ENCODE measurements at regions not wholly inside any gene's neighbourhood (a gene's known extent, or its start where the extent isn't known, plus 50 kb on each side); places are given as distances from the start of the nearest gene placed in this dataset.

DNA sequence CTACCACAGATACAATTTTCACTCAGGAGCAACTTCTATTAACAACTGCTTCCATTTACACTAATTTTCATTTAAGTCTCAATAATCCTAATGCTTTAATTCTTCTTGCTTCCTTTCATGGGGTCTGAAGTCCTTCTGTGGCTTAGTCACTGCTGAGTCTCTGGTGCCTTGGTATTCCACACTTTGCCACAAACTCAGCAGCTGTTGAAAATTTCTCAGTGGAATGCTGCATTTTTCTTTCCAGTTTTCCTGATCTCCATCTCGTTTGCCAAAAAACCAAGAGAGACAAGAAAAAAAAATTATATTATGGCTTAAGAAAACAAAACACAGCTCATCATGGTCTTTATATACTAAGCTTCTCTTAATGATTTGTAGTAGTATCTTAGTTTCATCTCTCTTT is 269.2 kb upstream of the AZI2 start:
- dilution Hi-C loops (cut with MboI; ENCODE audit: extremely low pct_ligation_motif_present, low sequenced_read_pairs): no loop called here
- no peak for FAIRE-seq
- H3K9me3 ChIP-seq (ENCODE audit: control insufficient read depth, low read depth, low read length): no peaks in the 10 kb centered on the region

DNA sequence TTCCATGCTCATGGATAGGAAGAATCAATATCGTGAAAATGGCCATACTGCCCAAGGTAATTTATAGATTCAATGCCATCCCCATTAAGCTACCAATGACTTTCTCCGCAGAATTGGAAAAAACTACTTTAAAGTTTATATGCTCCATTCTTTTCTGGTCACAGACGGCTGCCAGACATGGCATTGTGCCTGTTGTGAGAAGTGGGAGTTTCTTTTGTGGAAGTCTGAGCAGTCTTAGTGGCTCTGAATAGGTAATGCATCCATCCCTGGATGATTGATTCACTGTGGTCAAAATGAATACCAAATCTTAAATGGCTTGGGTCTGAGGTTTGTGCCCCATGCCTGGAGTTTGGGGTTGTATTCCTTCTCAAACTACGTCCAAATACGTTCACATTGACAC is 274.5 kb upstream of the AZI2 start:
- no peak for FAIRE-seq
- no peaks in the 10 kb centered on the region for H3K9me3 ChIP-seq (ENCODE audit: control insufficient read depth, low read depth, low read length)
- H2AFZ ChIP-seq (ENCODE audit: control insufficient read depth, low read length): no peak overlapping the region
- H3K27me3 ChIP-seq (ENCODE audit: control insufficient read depth, extremely low read depth, insufficient read depth, low read length): no peaks in the 10 kb centered on the region
- dilution Hi-C loops (cut with MboI; ENCODE audit: extremely low pct_ligation_motif_present, low sequenced_read_pairs): no loop called here
- no peaks in the 10 kb centered on the region for H4K20me1 ChIP-seq (ENCODE audit: control insufficient read depth, extremely low read depth, insufficient read depth, low read length)
- H3K79me2 ChIP-seq (ENCODE audit: control insufficient read depth, insufficient read depth, low read length): no peaks in the 10 kb centered on the region
- DNase-seq (ENCODE audit: low read depth, low spot score): no peak
- no peaks in the 10 kb centered on the region for H3K4me1 ChIP-seq (ENCODE audit: control insufficient read depth, extremely low read depth, insufficient read depth, low read length)
- H3K9ac ChIP-seq (ENCODE audit: control insufficient read depth, extremely low read depth, insufficient read depth, low read length): no peak overlapping the region
- H3K9me1 ChIP-seq (ENCODE audit: control insufficient read depth, extremely low read depth, insufficient read depth, low read length): no peaks in the 10 kb centered on the region
- H3K36me3 ChIP-seq (ENCODE audit: control insufficient read depth in 2 of 2, extremely low read depth in 1 of 2, insufficient read depth in 2 of 2, low read length in 2 of 2): no peaks in the 10 kb centered on the region
- H3K27ac ChIP-seq (ENCODE audit: control insufficient read depth, insufficient read depth, low read length): no peak overlapping the region
- TF ChIP-seq CTCF (optimal IDR thresholded peaks at IDR 0.05 in 1 of 3, IDR thresholded peaks at IDR 0.05 in 1 of 3, conservative IDR thresholded peaks at IDR 0.05 in 1 of 3; ENCODE audit: extremely low read depth in 1 of 3, insufficient read depth in 2 of 3, low read length in 3 of 3): no peak
- TF ChIP-seq EZH2 (IDR thresholded peaks at IDR 0.05; ENCODE audit: low read length): no peak
- no peak overlapping the region for H3K4me3 ChIP-seq (ENCODE audit: control insufficient read depth in 2 of 3, extremely low read depth in 1 of 3, insufficient read depth in 2 of 3, low read depth in 1 of 3, low read length in 3 of 3)
- no peak overlapping the region for H3K4me2 ChIP-seq (ENCODE audit: control insufficient read depth, extremely low read depth, insufficient read depth, low read depth, low read length)

More for the DNA sequence above, 269.2 kb upstream of the AZI2 start:
- Histone ChIP-seq H3K36me3 (ENCODE audit: control insufficient read depth in 2 of 2, extremely low read depth in 1 of 2, insufficient read depth in 2 of 2, low read length in 2 of 2) (no peaks in the 10 kb centered on the region), H3K9me1 (ENCODE audit: control insufficient read depth, extremely low read depth, insufficient read depth, low read length) (no peaks in the 10 kb centered on the region), H4K20me1 (ENCODE audit: control insufficient read depth, extremely low read depth, insufficient read depth, low read length) (no peaks in the 10 kb centered on the region), H3K79me2 (ENCODE audit: control insufficient read depth, insufficient read depth, low read length) (no peaks in the 10 kb centered on the region), H3K4me3 (ENCODE audit: control insufficient read depth in 2 of 3, extremely low read depth in 1 of 3, insufficient read depth in 2 of 3, low read depth in 1 of 3, low read length in 3 of 3) (no peak overlapping the region), H3K27ac (ENCODE audit: control insufficient read depth, insufficient read depth, low read length) (no peak overlapping the region), H3K27me3 (ENCODE audit: control insufficient read depth, extremely low read depth, insufficient read depth, low read length) (no peaks in the 10 kb centered on the region), H3K4me1 (ENCODE audit: control insufficient read depth, extremely low read depth, insufficient read depth, low read length) (no peaks in the 10 kb centered on the region), H2AFZ (ENCODE audit: control insufficient read depth, low read length) (no peak overlapping the region), H3K4me2 (ENCODE audit: control insufficient read depth, extremely low read depth, insufficient read depth, low read depth, low read length) (no peak overlapping the region), H3K9ac (ENCODE audit: control insufficient read depth, extremely low read depth, insufficient read depth, low read length) (no peak overlapping the region)
- no peak for DNase-seq (ENCODE audit: low read depth, low spot score)
- TF ChIP-seq EZH2 (IDR thresholded peaks at IDR 0.05; ENCODE audit: low read length): no peak
- TF ChIP-seq CTCF (optimal IDR thresholded peaks at IDR 0.05 in 1 of 3, IDR thresholded peaks at IDR 0.05 in 1 of 3, conservative IDR thresholded peaks at IDR 0.05 in 1 of 3; ENCODE audit: extremely low read depth in 1 of 3, insufficient read depth in 2 of 3, low read length in 3 of 3): no peak

Measured in keratinocyte (primary cell).